AG09319 (cell line): ENCODE measurements at regions not wholly inside any gene's neighbourhood (a gene's known extent, or its start where the extent isn't known, plus 50 kb on each side); places are given as distances from the start of the nearest gene placed in this dataset.
"Not testable (repeated sequence)": the region's sequence is repeated elsewhere in the genome, so short reads cannot be mapped to it uniquely, and the experiment has no call there.

Source experiments
- DNase-seq: peaks from one replicate; pipeline ENCODE4 v3.0.0-alpha.2; 2010; ENCODE audit warnings: low read depth; ENCODE audit errors: extremely low read depth
- TF ChIP-seq, protein P1 (sequence below): IDR thresholded peaks from 2 replicates; pipeline ENCODE4 v1.5.1; 2011; ENCODE audit warnings: low read depth, mild to moderate bottlenecking, inconsistent platforms, low read length, moderate library complexity

DNA sequence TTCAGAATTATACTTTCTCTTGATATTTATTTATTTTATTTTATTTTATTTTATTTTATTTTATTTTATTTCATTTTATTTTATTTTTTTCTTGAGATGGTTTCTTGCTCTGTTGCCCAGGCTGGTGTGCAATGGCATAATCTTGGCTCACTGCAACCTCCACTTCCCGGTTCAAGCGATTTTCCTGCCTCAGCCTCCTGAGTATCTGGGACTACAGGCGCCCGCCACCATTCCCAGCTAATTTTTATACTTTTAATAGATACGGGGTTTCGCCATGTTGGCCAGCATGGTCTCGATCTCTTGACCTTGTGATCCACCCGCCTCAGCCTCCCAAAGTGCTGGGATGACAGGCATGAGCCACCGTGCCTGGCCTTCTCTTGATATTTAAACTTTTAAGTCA is 3905.2 kb upstream of the OR11H1 start:
- not testable (repeated sequence) for DNase-seq

DNA sequence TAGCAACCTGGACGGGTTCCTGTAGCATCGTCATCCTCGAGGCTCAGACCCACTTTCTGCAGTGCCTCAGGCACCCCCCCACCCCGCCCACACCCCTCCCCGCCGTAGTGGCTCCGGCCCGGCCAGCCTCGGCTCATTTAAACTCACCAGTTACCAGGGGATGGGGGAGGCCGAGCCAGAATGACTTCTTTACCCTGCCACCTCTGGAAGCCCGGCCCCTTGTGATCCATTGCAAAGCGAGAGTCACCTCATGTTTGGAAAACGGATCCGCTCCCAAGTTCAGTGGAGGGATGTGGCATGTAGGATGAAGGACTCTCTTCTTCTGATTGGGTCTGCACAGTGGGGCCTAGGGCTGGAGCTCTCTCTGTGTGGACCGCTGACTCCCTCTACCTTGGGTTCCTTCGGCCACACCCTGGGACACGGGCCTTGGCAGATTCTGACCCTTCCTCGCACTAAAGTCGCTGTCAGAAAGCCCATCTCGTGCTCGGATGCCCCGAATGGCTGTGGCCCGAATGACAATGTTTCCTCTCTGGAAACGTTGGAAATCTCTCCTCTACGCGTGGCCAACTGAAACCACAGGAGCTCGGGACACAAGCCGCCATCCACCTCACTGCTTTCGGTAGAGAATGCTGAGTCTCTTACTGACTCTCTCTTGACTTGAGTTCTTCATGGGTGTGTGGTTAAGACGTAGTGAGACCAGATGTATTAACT is 3902.1 kb upstream of the OR11H1 start:
- DNase-seq = not testable (repeated sequence)

DNA sequence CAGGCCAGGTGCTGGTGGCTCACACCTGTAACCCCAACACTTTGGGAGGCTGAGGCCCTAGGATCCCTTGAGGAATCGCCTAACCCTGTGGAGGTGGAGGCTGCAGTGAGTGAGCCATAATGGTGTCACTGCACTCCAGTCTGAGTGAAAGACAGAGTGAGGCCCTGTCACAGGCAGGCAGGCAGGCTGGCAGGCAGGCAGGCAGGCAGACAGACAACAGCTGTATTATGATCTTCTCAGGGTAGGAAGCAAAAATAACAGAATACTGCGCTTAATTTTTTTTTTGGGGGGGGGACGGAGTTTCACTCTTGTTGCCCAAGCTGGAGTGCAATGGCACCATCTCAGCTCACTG is 3901.6 kb upstream of the OR11H1 start:
- DNase-seq = no peak
- TF ChIP-seq, protein P1, sequence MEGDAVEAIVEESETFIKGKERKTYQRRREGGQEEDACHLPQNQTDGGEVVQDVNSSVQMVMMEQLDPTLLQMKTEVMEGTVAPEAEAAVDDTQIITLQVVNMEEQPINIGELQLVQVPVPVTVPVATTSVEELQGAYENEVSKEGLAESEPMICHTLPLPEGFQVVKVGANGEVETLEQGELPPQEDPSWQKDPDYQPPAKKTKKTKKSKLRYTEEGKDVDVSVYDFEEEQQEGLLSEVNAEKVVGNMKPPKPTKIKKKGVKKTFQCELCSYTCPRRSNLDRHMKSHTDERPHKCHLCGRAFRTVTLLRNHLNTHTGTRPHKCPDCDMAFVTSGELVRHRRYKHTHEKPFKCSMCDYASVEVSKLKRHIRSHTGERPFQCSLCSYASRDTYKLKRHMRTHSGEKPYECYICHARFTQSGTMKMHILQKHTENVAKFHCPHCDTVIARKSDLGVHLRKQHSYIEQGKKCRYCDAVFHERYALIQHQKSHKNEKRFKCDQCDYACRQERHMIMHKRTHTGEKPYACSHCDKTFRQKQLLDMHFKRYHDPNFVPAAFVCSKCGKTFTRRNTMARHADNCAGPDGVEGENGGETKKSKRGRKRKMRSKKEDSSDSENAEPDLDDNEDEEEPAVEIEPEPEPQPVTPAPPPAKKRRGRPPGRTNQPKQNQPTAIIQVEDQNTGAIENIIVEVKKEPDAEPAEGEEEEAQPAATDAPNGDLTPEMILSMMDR = no peak

DNA sequence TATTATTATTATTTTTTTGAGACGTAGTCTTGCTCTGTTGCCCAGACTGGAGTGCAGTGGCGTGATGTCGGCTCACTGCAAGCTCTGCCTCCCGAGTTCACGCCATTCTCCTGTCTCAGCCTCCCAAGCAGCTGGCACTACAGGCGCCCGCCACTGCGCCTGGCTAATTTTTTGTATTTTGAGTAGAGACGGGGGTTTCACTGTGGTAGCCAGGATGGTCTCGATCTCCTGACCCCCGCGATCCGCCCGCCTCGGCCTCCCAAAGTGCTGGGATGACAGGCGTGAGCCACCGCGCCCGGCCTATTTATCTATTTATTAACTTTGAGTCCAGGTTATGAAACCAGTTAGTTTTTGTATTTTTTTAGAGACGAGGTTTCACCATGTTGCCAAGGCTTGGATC is 3901.0 kb upstream of the OR11H1 start:
- not testable (repeated sequence) for DNase-seq

DNA sequence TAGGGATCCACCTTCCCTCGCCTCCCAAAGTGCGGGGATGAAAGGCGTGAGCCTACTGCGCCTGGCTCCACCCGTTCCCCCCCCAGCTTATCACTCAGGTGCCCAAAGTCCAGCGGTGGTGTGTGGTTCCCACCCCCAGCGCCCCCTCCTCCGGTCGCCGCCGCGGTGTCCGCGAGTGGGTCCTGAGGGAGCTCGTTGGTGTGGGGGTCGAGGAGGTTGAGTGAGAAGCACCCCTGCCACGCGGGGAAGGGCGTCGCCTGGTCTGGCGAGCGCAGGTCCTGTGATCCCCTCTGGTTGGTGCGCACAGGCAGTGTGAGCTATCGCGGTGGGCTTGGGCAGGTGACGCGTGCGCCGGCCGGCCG is 3900.6 kb upstream of the OR11H1 start:
- no peak for DNase-seq

DNA sequence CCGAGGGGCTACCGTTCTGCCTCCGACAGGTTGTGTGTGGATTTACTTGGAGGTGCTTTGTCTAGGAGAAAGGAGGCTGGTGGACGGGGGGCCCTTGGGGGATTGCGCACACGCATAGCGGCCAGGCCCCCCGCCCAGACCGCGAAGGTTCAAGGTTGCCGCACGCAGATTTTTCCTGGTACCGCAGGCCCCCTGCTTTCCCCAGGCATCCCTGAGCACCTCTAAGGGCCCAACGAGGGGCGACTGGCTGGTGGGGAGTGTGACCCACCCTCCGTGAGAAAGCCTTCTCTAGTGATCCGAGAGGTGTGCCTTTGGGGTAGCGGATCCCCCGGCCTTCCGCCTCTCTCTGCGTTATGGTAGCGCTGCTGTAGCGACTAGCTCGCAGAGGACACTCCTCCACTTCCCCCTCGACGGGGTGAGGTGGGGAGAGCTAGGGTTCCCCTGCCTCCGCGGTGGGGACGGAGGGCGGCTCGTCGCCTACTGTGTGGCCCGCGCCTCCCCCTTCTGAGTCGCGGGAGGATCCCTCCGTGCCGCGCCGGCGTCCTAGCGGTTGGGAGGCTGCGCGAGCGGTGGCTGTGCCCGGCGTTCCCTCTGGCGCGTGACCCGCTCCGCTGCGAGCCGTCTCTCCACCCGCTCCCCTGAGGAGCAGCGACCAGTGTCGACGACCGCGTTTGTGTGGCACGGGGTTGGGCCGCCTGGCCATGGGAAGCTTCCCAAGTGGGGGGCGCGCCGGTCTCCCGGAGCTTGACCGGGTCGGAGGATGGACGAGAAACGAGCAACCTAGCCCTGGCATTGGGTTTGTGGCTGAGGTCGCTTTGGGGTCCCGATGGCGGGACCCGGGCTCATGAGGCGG is 3900.0 kb upstream of the OR11H1 start:
- TF ChIP-seq, protein P1 = no peak
- DNase-seq = no peak

More for the DNA sequence above, 3900.6 kb upstream of the OR11H1 start:
- TF ChIP-seq, protein P1 = no peak

DNA sequence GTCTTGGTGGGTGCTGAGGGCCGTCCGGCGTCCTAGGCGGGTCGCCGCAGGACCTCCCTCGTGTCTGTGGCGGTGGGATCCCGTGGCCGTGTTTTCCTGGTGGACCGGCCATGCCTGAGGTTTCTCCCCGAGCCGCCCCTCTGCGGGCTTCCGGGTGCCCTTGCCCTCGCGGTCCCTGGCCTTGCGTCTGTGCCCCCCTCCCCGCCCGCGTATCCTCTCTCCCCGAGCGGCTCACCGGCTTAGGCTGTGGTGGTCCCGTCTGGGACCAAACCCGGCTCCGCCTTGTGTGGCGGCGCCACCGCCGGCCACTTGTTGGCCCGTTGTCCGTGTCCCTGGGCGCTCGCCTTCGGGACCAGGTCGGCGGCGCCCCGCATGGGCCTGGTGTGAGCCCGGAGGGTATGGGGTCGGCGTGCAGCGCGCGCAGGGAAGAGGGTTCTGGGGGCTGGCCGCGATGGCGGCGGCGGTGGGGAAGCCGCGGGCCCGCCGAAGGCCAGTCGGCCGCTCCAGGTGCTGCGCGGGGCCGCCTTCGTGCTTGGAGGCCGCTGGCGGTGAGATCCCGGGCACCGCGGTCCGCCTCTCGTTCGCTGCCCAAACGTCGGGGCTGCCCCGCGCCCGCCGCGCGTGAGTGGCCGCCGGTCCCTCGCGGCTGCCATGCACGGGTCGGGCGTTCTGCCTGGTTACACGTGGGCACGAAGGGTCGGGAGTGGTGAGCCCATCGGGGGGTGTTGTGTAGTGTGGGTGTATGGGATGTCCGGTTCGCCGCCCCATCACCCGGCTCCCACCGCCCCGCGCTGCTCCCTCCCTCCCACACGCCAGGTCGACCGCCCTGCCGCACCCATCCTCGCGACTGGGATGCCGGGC is 3899.1 kb upstream of the OR11H1 start:
- DNase-seq = no peak
- TF ChIP-seq, protein P1 = no peak

DNA sequence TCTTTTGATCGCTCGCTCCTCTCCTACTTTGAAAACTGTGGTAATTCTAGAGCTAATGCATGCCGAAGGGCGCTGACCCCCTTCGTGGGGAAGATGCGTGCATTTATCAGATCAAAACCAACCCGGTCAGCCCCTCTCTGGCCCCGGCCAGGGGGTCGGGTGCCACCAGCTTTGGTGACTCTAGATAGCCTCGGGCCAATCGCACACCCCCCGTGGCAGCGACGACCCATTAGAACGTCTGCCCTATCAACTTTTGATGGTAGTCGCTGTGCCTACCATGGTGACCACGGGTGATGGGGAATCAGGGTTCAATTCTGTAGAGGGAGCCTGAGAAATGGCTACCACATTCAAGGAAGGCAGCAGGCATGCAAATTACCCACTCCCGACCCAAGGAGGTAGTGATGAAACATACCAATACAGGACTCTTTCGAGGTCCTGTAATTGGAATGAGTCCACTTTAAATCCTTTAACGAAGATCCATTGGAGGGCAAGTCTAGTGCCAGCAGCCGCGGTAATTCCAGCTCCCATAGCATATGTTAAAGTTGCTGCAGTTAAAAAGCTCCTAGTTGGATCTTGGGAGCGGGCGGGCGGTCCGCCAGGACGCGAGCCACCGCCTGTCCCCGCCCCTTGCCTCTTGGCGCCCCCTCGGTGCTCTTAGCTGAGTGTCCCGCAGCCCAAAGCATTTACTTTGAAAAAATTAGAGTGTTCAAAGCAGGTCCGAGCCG is 3898.2 kb upstream of the OR11H1 start:
- DNase-seq = no peak
- TF ChIP-seq, protein P1 = no peak

DNA sequence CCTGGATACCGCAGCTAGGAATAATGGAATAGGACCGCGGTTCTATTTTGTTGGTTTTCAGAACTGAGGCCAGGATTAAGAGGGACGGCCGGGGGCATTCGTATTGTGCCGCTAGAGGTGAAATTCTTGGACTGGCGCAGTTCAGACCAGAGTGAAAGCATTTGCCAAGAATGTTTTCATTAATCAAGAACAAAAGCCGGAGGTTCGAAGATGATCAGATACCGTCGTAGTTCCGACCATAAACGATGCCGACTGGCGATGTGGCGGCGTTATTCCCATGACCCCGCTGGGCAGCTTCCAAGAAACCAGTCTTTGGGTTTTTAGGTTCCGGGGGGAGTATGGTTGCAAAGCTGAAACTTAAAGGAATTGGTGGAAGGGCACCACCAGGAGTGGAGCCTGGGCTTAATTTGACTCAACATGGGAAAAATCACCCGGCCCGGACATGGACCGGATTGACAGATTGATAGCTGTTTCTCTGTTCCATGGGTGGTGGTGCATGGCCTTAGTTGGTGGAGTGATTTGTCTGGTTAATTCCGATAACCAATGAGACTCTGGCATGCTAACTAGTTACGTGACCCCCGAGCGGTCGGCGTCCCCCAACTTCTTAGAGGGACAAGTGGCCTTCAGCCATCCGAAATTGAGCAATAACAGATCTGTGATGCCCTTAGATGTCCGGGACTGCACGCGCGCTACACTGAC is 3897.5 kb upstream of the OR11H1 start:
- peak; percentile 18 for DNase-seq
